Neural progenitor cell (in vitro differentiated cells): ENCODE measurements at regions not wholly inside any gene's neighbourhood (a gene's known extent, or its start where the extent isn't known, plus 50 kb on each side); places are given as distances from the start of the nearest gene placed in this dataset. TPM values are rescaled to one million over a fixed set of nuclear protein-coding genes. Genes with fewer than 3 reads are reported as not detected.
A peak's percentile ranks its signal among the peaks of the same experiment; 100 is the strongest.

Experiments
- DNase-seq: peaks from one replicate; pipeline ENCODE4 v3.0.0-alpha.2; 2016; ENCODE audit warnings: low spot score
- H2AFZ ChIP-seq: fragments of 200-600 bp; sonication (generic); replicated peaks from 2 replicates; pipeline ENCODE4 v1.6.1; 2016; ENCODE audit warnings: antibody characterized with exemption
- H3F3A ChIP-seq: fragments of 200-600 bp; sonication (generic); 2 replicates; pipeline ENCODE4 v1.6.1; 2016; ENCODE audit warnings: antibody characterized with exemption, low read depth
- H3K27ac ChIP-seq: fragments of 200-600 bp; sonication (generic); 2 replicates; pipeline ENCODE4 v1.5.1; 2016; ENCODE audit warnings: mild to moderate bottlenecking
- H3K27me3 ChIP-seq: fragments of 200-600 bp; sonication (generic); 2 replicates; pipeline ENCODE4 v1.6.1; 2016; ENCODE audit warnings: mild to moderate bottlenecking, moderate library complexity
- H3K36me3 ChIP-seq: fragments of 200-600 bp; sonication (generic); 2 replicates; pipeline ENCODE4 v1.5.1; 2016
- H3K4me1 ChIP-seq: fragments of 200-600 bp; sonication (generic); 2 replicates; pipeline ENCODE4 v1.6.1; 2016; ENCODE audit warnings: mixed run types
- H3K4me2 ChIP-seq: fragments of 200-600 bp; sonication (generic); 2 replicates; pipeline ENCODE4 v1.6.1; 2016
- H3K4me3 ChIP-seq: fragments of 200-600 bp; sonication (generic); 2 replicates; pipeline ENCODE4 v1.5.1; 2016
- H3K79me2 ChIP-seq: fragments of 200-600 bp; sonication (generic); 2 replicates; pipeline ENCODE4 v1.6.1; 2016; ENCODE audit warnings: low read depth
- H3K9ac ChIP-seq: fragments of 200-600 bp; sonication (generic); 2 replicates; pipeline ENCODE4 v1.6.1; 2016
- H3K9me3 ChIP-seq: fragments of 200-600 bp; sonication (generic); 2 replicates; pipeline ENCODE4 v1.5.1; 2016; ENCODE audit warnings: low read depth
- H4K20me1 ChIP-seq: fragments of 200-600 bp; sonication (generic); 2 replicates; pipeline ENCODE4 v1.6.1; 2016; ENCODE audit warnings: low read depth
- H3K27ac Mint-ChIP-seq: 3 replicates; pipeline ENCODE4 v1.8.0; 2021; ENCODE audit warnings: mixed read lengths
- H3K27me3 Mint-ChIP-seq: 2 replicates; pipeline ENCODE4 v1.8.0; 2022; ENCODE audit warnings: low read depth, mild to moderate bottlenecking, inconsistent platforms, moderate library complexity, mixed read lengths; ENCODE audit not compliant: insufficient read depth
- H3K36me3 Mint-ChIP-seq: 3 replicates; pipeline ENCODE4 v1.8.0; 2021; ENCODE audit warnings: mixed read lengths
- H3K4me1 Mint-ChIP-seq: 3 replicates; pipeline ENCODE4 v1.8.0; 2021; ENCODE audit warnings: mixed read lengths
- H3K4me3 Mint-ChIP-seq: 3 replicates; pipeline ENCODE4 v1.8.0; 2021; ENCODE audit warnings: mild to moderate bottlenecking, moderate library complexity, mixed read lengths
- H3K9me3 Mint-ChIP-seq: 3 replicates; pipeline ENCODE4 v1.8.0; 2020; ENCODE audit warnings: mixed read lengths
- EZH2 ChIP-seq: fragments of 200-600 bp; sonication (generic); IDR thresholded peaks from 2 replicates; pipeline ENCODE4 v1.6.1; 2017; ENCODE audit warnings: antibody characterized with exemption, mild to moderate bottlenecking, moderate library complexity
- EZH2phosphoT487 ChIP-seq: fragments of 200-600 bp; sonication (generic); IDR thresholded peaks from 2 replicates; pipeline ENCODE4 v1.6.1; 2017; ENCODE audit warnings: antibody characterized with exemption
- microRNA counts: library from miRNA; unstranded; fragments of <30 nt; microRNA quantifications from one replicate; lab custom pipeline; 2016
- microRNA-seq: library from miRNA; unstranded; fragments of <30 nt; microRNA quantifications from one replicate; pipeline ENCODE4, GENCODE V29; 2016
- small RNA-seq: library from RNA; depleted of rRNA; stranded (forward); fragments of <200 nt; gene quantifications from one replicate; pipeline ENCODE3, GENCODE V24; 2015
- TF ChIP-seq, protein P1 (sequence below): fragments of 200-600 bp; sonication (generic); IDR thresholded peaks from 2 replicates; pipeline ENCODE4 v1.5.1; 2017; ENCODE audit warnings: antibody characterized with exemption, mild to moderate bottlenecking

DNA sequence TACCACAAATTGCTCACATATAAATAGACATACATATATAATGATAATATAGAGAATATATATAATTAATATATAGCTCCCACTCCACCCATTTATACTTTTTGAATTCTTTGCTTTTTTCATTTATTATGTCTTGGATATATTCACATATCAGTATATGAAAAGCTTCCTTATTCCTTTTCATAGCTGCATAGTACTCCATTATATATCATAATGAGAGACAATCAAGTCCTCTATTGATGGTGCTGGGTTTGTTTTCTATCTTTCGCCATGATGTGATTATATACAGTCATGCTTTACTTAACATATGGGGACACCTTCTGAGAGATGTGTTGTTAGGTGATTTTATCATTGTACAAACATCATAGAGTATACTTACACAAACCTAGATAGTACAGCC lies 51.6 kb upstream of the ELL2 start:
- H3K4me3 Mint-ChIP-seq: no peak overlapping the region
- Histone ChIP-seq H2AFZ (no peak overlapping the region), H3K4me1 (no peaks in the 10 kb centered on the region), H3K4me3 (no peak overlapping the region), H3F3A (no peaks in the 10 kb centered on the region), H3K27ac (no peak overlapping the region), H3K9ac (no peak overlapping the region), H4K20me1 (no peaks in the 10 kb centered on the region), H3K36me3 (no peaks in the 10 kb centered on the region), H3K4me2 (no peak overlapping the region), H3K9me3 (no peaks in the 10 kb centered on the region), H3K27me3 (no peaks in the 10 kb centered on the region), H3K79me2 (no peaks in the 10 kb centered on the region)
- H3K36me3 Mint-ChIP-seq: no peaks in the 10 kb centered on the region
- no peak overlapping the region for H3K27ac Mint-ChIP-seq
- H3K27me3 Mint-ChIP-seq: peaks cover 6% of the 10 kb centered on the region
- no peaks in the 10 kb centered on the region for H3K9me3 Mint-ChIP-seq
- no peak for DNase-seq
- TF ChIP-seq EZH2: no peak
- TF ChIP-seq EZH2phosphoT487: no peak
- TF ChIP-seq, protein P1, sequence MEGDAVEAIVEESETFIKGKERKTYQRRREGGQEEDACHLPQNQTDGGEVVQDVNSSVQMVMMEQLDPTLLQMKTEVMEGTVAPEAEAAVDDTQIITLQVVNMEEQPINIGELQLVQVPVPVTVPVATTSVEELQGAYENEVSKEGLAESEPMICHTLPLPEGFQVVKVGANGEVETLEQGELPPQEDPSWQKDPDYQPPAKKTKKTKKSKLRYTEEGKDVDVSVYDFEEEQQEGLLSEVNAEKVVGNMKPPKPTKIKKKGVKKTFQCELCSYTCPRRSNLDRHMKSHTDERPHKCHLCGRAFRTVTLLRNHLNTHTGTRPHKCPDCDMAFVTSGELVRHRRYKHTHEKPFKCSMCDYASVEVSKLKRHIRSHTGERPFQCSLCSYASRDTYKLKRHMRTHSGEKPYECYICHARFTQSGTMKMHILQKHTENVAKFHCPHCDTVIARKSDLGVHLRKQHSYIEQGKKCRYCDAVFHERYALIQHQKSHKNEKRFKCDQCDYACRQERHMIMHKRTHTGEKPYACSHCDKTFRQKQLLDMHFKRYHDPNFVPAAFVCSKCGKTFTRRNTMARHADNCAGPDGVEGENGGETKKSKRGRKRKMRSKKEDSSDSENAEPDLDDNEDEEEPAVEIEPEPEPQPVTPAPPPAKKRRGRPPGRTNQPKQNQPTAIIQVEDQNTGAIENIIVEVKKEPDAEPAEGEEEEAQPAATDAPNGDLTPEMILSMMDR: no peak
- no peaks in the 10 kb centered on the region for H3K4me1 Mint-ChIP-seq

DNA sequence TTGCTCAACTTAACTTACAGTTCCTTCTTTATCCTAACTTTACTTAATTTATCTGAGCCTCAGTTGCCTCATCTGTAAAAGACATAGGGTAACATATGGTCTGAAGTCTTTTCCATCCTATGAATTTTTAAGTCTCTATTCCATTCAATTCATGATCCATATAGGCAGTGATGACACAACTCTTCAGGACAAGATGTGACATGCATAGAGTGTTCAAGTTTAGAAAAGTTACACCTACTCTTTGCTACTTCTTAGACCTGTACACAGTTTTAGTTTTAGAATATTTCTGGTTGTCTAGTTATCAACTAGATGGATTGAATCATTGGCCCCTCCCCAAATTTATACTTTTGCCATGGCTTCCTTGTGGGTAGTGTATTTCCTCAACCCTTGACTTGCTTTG lies 50.7 kb upstream of the ELL2 start:
- H3K4me1 Mint-ChIP-seq: no peaks in the 10 kb centered on the region
- no peak overlapping the region for H3K4me3 ChIP-seq

More for the DNA sequence above, 50.7 kb upstream of the ELL2 start:
- Histone ChIP-seq H3K27ac (no peak overlapping the region), H3K36me3 (no peaks in the 10 kb centered on the region), H2AFZ (no peak overlapping the region), H3K4me1 (no peaks in the 10 kb centered on the region), H4K20me1 (no peaks in the 10 kb centered on the region), H3K4me2 (no peak overlapping the region), H3K27me3 (no peaks in the 10 kb centered on the region), H3K79me2 (no peaks in the 10 kb centered on the region), H3F3A (no peaks in the 10 kb centered on the region), H3K9ac (no peak overlapping the region), H3K9me3 (no peaks in the 10 kb centered on the region)
- Mint-ChIP-seq H3K9me3 (no peaks in the 10 kb centered on the region), H3K36me3 (no peaks in the 10 kb centered on the region), H3K27me3 (peaks cover 6% of the 10 kb centered on the region), H3K27ac (no peak overlapping the region), H3K4me3 (no peak overlapping the region)
- DNase-seq: no peak
- TF ChIP-seq, protein P1: no peak
- TF ChIP-seq EZH2phosphoT487: no peak
- TF ChIP-seq EZH2: no peak

MicroRNA genes in the stretch of these regions (microRNA counts, 767-probe panel; counts per million panel counts)
- microRNA hsa-miR-583 (lab: Ali Mortazavi, UCI): 460 counts per million, percentile 90 among the panel's probes with 10 or more counts

Small RNAs in the stretch of these regions (microRNA-seq; reads per million reads assigned to microRNA genes)
- gene MIR583: not detected

Small RNAs in the stretch of these regions (small RNA-seq; reads per million reads assigned to genes)
- gene MIR583: not detected
- gene RNU6-524P: not detected
